ENCODE measurements at regions not wholly inside any gene's neighbourhood (a gene's known extent, or its start where the extent isn't known, plus 50 kb on each side); places are given as distances from the start of the nearest gene placed in this dataset.
"Not testable (repeated sequence)": the region's sequence is repeated elsewhere in the genome, so short reads cannot be mapped to it uniquely, and the experiment has no call there.

DNA sequence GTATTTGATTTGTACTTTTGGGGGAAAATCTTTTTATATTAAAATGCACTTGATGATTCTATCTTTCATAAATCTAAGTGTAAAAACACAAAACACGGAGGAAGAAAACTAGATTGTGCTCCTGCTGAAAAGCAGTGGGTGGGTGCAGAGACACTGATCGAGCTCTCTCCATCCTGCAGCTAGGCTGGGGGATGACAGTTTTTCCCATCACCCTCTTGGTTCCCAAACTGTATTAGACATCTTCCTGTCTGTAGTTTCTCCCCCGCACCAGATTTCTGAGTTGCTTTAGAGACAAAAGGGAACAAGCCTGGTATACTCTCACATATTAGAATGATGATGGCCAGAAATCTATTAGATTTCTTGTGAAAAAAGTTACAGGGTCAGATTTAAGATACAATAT is 99.6 kb downstream of the FAM114A2 start:
- no peak for FAIRE-seq

DNA sequence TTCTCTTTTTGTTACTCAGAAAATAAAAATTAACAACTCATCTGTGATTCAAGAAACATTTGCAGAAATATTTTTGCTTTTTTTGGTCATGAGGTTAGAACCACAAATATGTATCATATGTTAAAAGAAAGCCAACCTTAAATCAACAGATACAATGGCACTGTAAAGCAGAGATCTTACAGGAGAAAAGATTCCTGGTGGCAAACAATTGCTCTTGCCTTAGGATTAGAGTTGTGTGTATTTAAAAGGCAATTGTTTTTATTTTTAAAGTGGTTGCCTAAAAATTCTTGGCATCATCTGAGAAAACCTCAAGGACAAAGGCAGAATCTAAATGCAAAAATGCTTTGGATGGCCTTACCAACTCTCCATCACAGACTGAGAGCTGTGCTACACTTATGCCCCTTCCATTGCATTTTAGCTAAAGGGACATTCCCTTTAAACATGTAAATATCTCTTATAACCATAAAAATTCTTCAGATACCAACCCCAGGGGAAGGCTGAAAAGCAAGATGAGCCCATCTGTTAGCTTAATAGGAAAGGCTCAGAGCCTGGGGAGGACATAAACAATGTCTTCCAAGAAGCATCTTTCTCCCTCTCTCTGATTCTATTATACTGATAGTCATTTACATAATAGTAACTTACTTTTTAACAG is 100.4 kb downstream of the FAM114A2 start:
- no peak for FAIRE-seq

More for the DNA sequence above, 99.6 kb downstream of the FAM114A2 start:
- no peak for DNase-seq (ENCODE audit: low spot score)

DNA sequence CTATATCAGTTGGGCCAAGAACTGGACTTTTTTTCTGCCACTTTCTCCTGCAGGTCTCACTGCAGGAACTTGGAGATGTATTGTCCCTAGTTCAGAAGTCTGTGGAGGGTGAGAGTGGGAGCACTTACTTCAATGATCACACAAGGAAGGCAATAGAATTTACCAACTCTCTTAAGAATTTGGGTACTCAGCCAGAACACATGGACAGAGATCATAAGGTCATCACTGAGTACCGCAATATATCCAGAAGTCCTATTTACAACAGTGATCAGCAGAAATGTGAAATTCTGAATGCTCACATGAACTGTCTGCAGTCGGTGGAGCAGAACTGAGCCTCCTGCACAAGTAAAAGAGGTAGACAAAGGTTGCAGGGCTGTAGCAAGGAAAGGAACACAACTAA is 101.0 kb downstream of the FAM114A2 start:
- DNase-seq (ENCODE audit: low spot score) (no peak), FAIRE-seq (no peak)

More for the DNA sequence above, 100.4 kb downstream of the FAM114A2 start:
- DNase-seq (ENCODE audit: low spot score) = no peak

DNA sequence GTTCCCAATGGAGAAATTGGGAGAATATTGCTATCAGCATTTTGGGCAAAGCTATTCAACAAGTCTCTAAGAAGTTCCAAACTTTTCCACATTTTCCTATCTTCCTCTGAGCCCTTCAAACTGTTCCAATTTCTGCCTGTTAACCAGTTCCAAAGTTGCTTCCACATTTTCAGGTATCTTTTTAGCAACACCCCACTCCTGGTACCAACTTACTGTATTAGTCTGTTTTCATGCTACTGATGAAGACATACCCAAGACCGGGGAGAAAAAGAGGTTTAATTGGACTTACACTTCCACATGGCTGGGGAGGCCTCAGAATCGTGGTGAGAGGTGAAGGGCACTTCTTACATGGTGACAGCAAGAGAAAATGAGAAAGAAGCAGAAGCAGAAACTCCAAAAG is 103.6 kb downstream of the FAM114A2 start:
- DNase-seq (ENCODE audit: low spot score); FAIRE-seq: not testable (repeated sequence)

DNA sequence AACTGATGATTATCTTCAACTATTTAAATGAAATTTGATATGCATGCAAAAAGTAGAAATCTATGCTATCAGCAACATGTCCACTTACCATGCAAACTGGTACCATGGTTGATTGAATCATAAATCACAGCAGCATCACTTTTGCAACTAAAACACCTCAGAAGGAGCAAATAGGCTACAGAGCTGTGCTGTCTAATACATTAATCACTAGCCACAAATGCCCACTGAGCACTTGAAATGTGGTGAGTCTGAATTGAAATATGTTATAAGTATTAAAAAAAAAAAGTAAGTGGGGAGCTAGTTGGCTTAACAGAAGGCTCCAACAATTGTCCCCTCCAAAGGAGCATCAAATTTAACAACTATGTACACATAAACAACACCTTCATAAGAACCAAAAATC is 112.5 kb downstream of the FAM114A2 start:
- FAIRE-seq (no peak), DNase-seq (ENCODE audit: low spot score) (no peak)

DNA sequence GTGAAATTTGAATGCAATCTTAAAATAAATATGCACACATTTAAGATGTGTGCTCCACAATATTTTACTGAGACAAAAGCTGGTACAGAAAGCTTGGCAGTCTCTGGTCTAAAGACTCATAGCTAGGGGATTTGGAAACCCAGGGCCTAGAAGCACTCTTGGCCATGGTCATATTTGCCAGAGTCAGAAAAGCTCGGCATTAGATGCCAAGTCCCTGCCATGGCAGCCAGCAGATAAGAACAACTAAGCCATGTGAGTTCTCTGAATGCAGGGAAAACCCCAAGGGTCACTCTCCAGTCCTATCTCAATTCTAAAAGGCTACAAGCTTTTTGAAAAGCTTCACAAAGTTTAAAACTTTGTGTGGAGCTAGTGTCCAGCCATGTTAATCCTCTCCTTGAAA is 119.5 kb downstream of the FAM114A2 start:
- FAIRE-seq = no peak
- no peak for DNase-seq (ENCODE audit: low spot score)

DNA sequence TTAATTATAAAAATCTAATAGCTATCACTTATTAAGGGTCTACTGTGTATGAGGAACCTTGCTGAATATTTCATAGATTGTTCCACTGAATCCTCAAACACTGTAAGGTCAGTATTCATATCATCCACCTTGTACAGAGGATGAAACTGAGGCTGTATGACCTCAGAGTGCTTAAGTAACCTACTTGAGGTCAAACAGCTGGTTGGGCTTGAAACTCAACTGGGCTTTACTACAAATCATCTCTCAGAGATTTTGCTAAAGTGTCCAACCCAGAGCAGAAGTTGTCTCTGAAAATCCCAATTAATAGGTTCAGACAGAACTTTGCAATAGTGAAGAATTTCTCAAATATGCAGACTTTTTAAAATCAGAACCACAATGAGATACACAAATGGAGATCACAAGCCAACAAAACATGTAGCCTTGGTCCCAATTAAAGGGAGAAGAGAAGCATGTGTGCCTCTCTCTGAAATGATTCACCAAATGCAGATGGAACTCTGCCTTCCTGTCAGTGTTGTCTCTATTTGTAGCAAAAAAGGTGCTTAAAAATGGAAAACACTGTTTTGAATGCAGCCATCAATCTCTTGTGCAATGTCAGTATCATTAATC is 131.4 kb downstream of the FAM114A2 start:
- no peak for DNase-seq (ENCODE audit: low spot score)
- FAIRE-seq = no peak

DNA sequence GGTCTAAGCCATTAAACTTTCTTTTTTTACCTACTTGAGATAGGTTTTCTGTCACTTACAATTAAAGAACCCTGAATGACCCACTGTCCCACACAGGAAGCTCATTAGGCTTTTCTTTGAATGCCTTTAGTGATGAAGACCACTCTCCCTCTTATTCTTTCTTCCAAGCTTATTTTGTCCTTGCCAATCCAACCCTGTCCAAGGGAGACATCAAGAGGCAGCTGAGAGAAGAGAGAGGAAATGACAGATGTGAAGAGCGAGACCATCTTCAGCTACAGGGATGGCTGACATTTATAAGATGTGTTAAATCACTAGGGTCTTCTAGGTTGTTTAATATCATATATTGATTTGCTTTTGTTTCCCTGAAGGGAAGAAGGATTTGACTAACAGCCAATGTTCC is 133.5 kb downstream of the FAM114A2 start:
- DNase-seq (ENCODE audit: low spot score) (no peak), FAIRE-seq (no peak)

DNA sequence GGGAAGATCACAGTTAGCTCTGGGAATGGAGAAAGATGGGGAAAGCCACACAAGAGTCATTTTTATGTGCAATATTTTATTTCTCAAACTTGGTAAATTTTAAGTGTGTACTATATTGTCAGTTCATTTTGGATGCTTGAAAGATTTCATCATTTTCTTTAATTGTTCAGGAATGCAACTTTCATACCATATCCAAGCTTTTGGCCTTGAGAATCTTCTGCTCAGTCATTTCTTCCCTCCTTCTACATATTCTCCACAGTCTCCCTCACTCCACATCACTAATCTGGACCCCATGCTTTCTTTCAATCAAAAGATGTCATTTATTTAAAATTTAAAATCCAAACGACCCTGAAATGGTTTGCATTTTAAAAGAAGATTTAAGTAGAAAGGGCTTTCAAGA is 135.4 kb downstream of the FAM114A2 start:
- FAIRE-seq (no peak), DNase-seq (ENCODE audit: low spot score) (no peak)

DNA sequence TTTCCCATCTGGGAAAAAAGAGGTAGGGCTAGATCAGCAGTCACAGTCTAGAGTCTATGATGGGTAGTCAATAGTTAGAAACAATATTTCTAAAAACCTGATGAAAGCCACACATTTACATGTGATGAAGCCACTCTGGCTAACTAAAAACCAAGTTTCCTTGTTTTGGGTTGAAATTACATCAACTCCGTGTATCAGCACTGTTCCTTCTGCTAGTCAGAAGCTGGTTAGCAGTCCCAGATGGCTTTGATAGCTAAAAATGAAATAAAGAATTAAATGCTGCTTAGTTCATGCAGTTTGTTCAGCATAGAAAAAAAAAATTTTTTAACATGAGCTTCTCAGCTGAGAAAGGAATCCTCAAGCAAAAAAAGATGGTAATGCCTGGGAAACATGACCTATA is 136.7 kb downstream of the FAM114A2 start:
- FAIRE-seq (no peak), DNase-seq (ENCODE audit: low spot score) (no peak)

DNA sequence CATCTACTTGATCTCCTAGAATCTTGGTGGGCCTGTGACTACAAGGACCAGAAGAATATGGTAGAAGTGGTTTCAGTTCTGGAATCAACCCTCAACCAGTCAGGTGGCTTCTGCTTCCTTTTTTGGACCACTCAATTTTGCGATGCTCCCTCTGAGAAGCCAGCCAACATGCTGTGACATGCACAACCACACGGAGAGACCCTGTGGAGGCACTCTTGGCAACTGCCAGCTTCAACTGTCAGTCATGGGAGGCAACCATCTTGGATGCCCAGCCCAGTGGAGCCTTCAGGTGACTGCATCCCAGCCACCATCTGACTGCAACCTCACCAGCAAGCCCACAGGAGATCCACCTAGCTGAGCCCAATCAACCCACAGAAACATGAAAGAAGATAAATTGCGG is 137.3 kb downstream of the FAM114A2 start:
- no peak for DNase-seq (ENCODE audit: low spot score)
- no peak for FAIRE-seq

DNA sequence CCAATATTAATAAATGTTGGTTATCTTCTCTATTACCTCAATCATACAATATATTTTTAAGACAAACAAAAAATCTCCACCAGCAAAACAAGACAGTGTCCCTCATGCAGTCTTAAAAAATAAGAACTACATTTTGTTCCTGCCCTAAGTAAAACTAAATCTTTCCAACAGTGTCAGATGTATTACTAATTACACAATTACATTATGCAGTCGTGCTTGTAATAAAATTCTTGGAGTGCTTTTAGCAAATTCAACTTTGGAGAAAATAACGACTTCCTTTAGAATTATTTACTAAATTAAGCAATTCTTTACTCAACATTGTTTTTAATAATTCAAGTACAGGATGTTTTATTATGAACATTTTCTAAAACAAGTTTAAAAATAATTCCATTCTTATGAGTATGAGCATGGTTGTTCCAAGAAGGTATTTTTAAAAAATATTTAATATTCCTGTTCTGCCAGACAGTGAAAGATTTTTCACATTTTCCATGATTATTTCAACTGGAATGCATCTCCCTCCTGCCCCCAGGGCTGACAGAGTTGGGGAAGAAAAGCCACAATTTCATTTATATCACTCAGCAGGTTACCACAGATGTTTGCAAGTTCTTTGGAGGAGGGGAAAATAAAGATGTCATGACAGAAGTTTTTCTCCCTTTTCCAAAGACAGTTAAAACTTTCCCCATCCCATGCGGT is 137.9 kb downstream of the FAM114A2 start:
- FAIRE-seq (no peak), DNase-seq (ENCODE audit: low spot score) (peak; percentile 45)

DNA sequence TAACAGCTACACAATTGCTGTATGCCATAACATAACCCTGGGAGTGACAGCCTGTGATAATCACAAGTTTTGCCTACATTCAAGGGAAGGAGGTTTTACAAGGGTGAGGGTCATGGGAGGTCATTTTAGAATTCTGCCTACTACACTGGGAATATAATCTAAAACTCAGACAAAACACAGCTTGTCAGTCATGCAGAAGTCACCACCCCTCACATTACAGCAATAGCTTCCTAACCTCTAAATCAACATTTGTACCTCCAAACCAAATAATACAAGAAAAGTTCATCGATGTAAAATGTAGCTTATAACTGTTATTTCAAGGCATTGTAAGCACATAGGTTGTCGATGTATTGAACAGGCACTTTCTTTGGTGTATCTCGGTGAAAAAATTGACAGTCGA is 139.0 kb downstream of the FAM114A2 start:
- no peak for FAIRE-seq
- no peak for DNase-seq (ENCODE audit: low spot score)

DNA sequence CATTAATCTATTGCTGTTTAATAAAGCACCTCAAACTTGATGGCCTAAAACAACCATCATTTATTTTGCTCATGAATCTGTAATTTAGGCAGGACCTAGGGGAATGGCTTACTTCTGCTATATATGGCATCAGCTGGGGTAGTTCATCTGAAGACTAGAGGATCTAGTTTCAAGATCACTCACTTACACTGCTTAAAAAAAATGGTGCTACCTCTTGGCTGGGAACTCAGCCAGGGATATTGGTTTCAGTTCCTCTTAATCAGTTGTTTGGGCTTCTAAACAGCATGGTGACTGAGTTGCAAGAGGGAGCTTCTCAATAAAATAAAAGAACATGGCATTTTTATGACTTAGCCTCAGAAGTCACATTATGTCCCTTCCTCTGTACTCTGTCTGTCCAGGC is 142.0 kb downstream of the FAM114A2 start:
- FAIRE-seq (no peak), DNase-seq (ENCODE audit: low spot score) (no peak)

DNA sequence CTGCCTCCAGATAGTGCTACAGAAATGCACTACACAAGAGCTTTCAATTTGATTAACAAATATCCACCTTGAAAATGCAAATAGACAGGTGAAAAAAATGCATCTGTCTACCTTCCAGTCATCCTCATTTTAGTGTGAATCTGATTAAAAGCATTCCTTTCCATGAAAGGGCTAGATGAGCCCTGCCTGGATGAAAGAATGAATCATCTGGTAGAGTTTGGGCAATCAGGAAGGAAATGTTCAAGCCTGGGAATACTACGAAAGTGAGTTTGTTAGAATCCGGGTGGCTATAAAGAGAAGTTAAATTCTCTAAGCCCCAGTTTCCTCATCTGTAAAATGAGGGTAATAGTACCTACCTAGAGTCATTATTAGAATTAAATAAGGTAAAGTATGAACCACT is 142.6 kb downstream of the FAM114A2 start:
- FAIRE-seq (no peak), DNase-seq (ENCODE audit: low spot score) (no peak)

DNA sequence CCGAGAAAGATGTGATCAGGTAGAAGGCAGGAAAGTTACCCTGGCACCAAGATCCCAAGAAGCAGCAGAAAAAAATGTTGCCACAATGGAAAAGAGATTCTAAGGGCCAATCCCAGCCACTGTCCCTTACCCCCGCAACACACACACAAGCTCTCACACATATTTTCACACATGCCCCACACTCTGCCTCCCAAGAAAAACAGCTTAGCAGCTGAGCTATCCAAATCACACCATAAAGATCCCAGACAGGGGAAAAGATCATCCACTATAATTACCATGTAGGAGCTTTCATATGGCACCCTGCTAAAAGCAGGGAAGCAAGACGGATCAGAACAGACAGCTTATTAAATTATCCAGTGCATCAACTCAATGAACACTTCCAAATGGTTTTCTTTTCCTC is 143.4 kb downstream of the FAM114A2 start:
- DNase-seq (ENCODE audit: low spot score) (no peak), FAIRE-seq (no peak)

DNA sequence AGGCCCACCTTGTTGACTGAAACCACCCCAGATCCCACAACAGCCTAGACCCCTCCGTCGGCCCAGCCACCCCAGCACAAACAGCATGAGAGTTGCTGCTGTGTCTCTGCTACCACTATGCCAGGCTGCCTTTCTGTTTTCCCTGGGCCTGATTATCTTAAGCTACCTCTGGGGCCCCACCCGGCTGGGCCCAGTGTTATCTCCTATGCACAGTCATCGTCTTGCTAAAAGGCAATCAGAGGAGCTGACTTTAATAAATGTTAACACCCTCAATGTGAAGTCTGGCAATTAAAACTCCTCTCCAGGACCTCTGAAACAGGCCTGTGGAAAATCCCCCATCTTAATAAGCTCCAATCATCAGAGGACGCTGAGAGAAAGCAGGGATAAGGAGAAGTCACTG is 144.9 kb downstream of the FAM114A2 start:
- DNase-seq (ENCODE audit: low spot score) (no peak), FAIRE-seq (no peak)

DNA sequence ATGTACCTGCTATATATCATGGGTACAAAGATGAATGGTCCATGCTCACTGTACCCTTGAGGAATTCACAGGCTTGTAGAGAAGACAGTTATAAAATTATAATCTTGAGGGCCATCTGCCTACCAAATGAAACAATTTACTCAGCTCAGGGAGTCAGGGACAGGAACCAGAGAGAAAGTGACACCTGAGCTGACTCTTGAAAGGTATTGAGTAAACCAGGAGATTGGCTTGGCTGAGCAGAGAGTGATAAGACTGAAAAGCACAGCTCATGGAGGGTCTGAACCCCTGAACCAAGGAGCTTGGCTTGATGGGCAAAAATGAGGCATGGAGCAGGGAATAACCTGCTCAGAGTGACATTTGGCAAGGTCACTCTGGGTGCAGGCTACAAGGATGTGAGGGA is 147.3 kb downstream of the FAM114A2 start:
- DNase-seq (ENCODE audit: low spot score) = no peak
- FAIRE-seq = no peak

DNA sequence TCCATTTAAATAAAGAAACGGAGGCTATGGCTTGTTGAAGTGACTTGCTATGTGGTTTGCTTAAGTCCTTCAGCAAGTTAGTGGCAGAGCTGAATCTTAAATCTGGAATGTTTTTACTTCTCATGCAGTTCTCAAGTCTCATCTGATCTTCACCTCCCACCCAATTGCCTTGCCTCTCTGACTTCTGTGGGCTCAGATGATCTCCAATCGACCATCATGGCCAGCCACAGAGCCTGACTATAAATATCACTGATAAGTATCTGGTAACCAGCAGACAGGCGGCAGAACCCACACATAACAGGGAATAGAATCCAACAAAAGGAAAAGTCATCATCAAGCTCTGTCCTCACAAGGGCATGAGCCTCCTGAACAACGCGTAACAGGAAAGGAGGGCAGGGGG is 149.9 kb downstream of the FAM114A2 start:
- FAIRE-seq (peak; percentile 27), DNase-seq (ENCODE audit: low spot score) (no peak)

DNA sequence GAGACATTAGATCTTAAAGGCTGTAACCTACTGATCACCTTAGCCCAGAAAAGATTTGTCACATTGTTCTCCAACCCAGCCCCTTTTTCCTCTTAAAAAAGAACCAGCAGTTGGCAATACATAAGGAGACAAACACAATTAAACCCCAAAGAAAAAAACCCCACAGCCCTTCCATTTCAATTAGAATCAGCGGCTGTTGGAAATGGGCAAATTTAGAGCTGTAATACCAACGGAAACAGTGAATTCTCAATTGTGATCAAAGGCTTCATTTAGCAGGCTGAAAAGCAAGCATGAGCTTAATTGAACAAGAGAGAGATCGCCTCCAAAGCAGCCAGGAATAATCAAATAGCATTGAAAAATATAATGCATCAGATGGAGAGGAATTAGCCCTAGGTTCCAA is 153.6 kb downstream of the FAM114A2 start:
- no peak for DNase-seq (ENCODE audit: low spot score)
- no peak for FAIRE-seq

DNA sequence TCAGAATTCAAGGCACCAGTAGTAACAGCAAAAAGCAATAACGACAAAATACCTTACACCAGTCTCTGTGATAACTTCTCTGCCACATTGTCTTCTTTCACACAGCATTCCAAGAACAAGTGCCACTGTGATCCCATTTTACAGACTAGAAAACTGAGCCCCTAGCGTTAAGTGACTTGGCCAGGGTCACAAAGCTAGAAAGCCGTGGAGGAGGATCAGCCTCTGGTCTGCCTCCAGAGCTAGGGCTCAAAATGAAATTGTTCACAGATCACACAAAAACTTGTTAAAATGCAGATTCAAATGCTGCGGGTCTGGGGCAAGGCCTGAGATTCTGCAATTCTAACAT is 154.1 kb downstream of the FAM114A2 start:
- no peak for DNase-seq (ENCODE audit: low spot score)
- no peak for FAIRE-seq

DNA sequence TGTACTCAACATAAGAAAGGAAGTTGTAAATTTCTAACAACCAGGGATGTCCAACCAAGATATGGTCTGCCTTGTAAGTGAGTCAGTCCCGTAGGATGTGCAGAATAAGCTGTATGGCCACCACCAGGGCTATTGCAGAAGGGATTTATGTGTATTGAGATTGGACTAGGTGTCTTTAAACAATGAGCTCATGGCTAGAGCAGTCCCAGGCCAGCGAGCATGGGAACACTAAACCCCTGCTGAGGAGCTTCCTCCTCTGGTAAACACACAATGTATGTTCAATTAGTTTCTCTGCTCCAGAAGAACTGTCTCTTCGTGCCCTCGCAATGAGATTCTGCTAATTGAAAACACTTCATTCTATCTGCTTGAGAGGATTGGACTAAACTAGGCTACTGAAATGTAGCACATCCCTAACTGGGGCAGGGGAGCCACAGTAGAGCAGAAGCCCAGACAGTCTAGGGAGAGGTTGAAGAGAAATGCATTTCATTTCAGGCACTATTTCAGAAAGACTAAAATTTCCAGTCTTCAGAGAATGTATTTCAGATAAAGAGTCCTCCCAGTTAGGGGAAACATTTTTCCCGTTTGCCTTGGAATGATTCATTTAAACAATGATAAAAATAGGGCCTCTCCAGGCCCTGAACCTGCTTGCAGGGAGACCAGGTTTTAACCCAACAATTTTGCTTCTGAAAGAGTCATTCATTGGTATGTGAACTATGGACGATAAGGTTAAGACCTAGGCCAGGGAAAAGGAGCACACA is 154.7 kb downstream of the FAM114A2 start:
- no peak for FAIRE-seq

More for the DNA sequence above, 154.7 kb downstream of the FAM114A2 start:
- no peak for DNase-seq (ENCODE audit: low spot score)

All from urothelium cell line (cell line).